ENCODE measurements at regions not wholly inside any gene's neighbourhood (a gene's known extent, or its start where the extent isn't known, plus 50 kb on each side); places are given as distances from the start of the nearest gene placed in this dataset.

- Histone ChIP-seq H3K4me3 (replicated peaks in 1 of 3; ENCODE audit: insufficient read depth in 1 of 3, low read depth in 1 of 3, low read length in 3 of 3) (no peak overlapping the region), H3K79me2 (ENCODE audit: control insufficient read depth, insufficient read depth, low read length) (no peaks in the 10 kb centered on the region), H4K20me1 (replicated peaks; ENCODE audit: control insufficient read depth, extremely low read depth, insufficient read depth, low read length) (no peaks in the 10 kb centered on the region), H2AFZ (ENCODE audit: low read depth, low read length) (no peak overlapping the region), H3K27me3 (ENCODE audit: control insufficient read depth in 2 of 2, insufficient read depth in 2 of 2, low read length in 2 of 2) (no peaks in the 10 kb centered on the region), H3K36me3 (ENCODE audit: control insufficient read depth in 2 of 2, extremely low read depth in 1 of 2, insufficient read depth in 2 of 2, low read length in 2 of 2) (no peaks in the 10 kb centered on the region), H3K9ac (replicated peaks; ENCODE audit: extremely low read depth, insufficient read depth, low read length) (no peak overlapping the region), H3K9me1 (replicated peaks; ENCODE audit: control insufficient read depth, extremely low read depth, insufficient read depth, low read length) (no peaks in the 10 kb centered on the region), H3K27ac (ENCODE audit: insufficient read depth, low read depth, low read length) (no peak overlapping the region), H3K9me3 (replicated peaks; ENCODE audit: control insufficient read depth, insufficient read depth, low read length) (no peaks in the 10 kb centered on the region), H3K4me1 (ENCODE audit: control insufficient read depth, extremely low read depth, insufficient read depth, low read length) (no peaks in the 10 kb centered on the region), H3K4me2 (ENCODE audit: insufficient read depth, low read length) (no peak overlapping the region)
- CTCF ChIA-PET: no interaction called here
- dilution Hi-C loops (cut with MboI; ENCODE audit: extremely low pct_ligation_motif_present, low sequenced_read_pairs) (no loop called here), intact Hi-C loops (cut with micrococcal nuclease) (no loop called here)
- TF ChIP-seq GATA2 (IDR thresholded peaks at IDR 0.05; ENCODE audit: insufficient read depth, insufficient read length, low read depth, low read length) (no peak), POLR2AphosphoS5 (IDR thresholded peaks at IDR 0.05; ENCODE audit: insufficient read depth, low read depth, low read length) (no peak), CTCF (IDR thresholded peaks at IDR 0.05; ENCODE audit: extremely low read depth in 1 of 2, insufficient read depth in 1 of 2, low read depth in 1 of 2, low read length in 2 of 2) (no peak), JUN (IDR thresholded peaks at IDR 0.05; ENCODE audit: borderline replicate concordance, insufficient read depth, insufficient read length, low read depth) (no peak), EZH2 (IDR thresholded peaks at IDR 0.05; ENCODE audit: borderline replicate concordance, low read depth, low read length, severe bottlenecking) (no peak), POLR2A (IDR thresholded peaks at IDR 0.05; ENCODE audit: low read depth, low read length) (no peak), FOS (IDR thresholded peaks at IDR 0.05; ENCODE audit: borderline replicate concordance, insufficient read depth, low read length) (no peak), MYC (IDR thresholded peaks at IDR 0.05; ENCODE audit: low read depth, low read length) (no peak), MAX (IDR thresholded peaks at IDR 0.05; ENCODE audit: insufficient read depth, insufficient read length) (no peak)
- no peak for DNase-seq (ENCODE audit: low read depth, low spot score)
- POLR2A ChIA-PET: no interaction called here
- FAIRE-seq: no peak
- no TSS peak for BruUV-seq (replicated peaks)
Observed at GRCh38 chr13:66009241-66009640, 1220.9 kb downstream of the PCDH9 start.

All from endothelial cell of umbilical vein (primary cell).